HG02571 (cell line): ENCODE measurements at regions not wholly inside any gene's neighbourhood (a gene's known extent, or its start where the extent isn't known, plus 50 kb on each side); places are given as distances from the start of the nearest gene placed in this dataset.
"Not testable (repeated sequence)": the region's sequence is repeated elsewhere in the genome, so short reads cannot be mapped to it uniquely, and the experiment has no call there.

ENCODE experiments used
- ATAC-seq: cut with Tn5 transposase; IDR thresholded peaks from one replicate; pipeline ENCODE4 v1.9.1; 2021; ENCODE audit warnings: mild to moderate bottlenecking, moderate library complexity; ENCODE audit not compliant: unreplicated experiment

DNA sequence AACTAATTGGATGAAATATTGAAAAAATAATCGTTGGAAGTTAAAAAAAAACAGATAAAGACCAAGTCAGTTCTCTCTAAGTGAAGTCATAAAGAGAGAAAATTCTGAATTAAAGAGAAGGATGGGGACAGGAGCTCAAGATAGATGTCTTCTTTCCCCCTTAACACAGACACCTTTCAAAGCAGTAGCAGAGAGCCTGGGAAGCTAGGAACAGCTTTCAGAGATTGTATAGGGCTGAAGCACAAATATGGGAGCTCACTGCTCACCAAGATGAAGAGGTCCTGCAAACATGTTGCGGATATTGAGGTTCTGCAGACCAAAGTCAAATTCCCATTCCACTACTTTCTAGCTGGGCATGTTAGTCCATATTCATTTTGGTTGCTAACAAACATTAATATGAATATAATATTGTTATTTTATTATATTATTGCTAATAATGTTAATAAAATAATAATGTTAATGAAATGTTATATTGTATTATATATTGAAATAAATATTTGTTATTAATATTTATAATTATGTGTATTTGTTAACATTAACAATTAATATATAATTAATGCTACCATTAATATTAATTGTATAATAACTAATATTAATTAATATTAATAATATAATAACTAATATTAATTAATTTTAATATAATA lies 319.1 kb downstream of the OXSM start:
- no peak for ATAC-seq

DNA sequence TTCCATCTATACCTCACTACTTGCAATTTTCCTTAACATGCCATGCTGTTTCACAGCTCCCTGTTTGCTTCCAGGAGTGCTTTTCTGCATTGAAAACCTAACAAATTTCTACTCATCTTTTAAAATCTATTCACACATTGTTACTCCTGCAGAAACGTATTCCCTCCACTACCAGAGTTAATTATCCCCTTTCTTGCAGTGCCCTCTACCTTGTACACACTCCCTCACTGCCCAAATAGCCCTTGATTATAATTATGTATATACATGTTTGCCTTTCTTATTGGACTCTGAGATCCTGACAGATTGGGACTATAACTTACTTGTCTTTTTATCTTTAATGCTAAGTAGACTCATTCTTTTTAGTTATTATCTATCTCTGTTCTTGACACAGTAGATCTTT lies 325.0 kb downstream of the OXSM start:
- ATAC-seq, result no peak

- ATAC-seq, result no peak
These were observed 328.3 kb downstream of the OXSM start for GRCh38 chr3:26118165-26118564.

DNA sequence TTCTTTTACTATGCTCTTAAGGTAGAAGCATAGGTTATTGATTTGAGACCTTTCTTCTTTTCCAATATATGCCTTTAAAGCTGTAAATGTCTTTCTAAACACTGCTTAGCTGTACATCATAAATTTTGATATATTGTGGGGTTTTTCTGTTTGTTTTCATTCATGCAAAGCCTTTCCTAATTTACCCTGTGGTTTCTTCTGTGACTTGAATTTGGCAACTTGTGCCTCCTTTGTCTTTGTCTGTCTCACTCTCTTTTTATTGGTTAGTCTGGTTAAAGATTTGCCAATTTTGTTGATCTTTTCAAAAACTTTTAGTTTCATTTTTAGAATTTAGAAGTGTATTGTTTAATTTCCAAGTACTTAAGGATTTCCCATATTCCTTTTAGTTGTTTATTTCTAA lies 343.1 kb downstream of the OXSM start:
- no peak for ATAC-seq

- ATAC-seq, result no peak
These were observed 351.4 kb downstream of the OXSM start for GRCh38 chr3:26141296-26141695.

DNA sequence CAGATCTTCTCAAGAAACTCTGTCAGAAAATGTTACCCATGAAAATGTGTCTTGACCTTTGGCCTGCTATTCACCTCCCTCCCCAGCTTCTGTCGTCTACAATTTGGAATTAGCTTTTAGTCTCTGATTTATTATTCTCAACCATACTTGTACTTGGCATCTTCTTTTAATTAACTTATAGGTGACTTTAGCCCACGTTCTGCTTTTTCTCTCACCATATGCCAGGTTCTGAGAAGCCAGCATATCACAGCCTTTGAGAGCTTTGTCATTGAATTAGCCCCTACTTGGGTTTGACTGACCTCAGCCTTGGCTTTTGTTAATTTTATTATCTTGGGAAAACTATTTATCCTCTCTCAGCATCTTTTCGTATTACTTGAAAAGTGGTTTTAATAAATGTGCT lies 355.9 kb downstream of the OXSM start:
- no peak for ATAC-seq

DNA sequence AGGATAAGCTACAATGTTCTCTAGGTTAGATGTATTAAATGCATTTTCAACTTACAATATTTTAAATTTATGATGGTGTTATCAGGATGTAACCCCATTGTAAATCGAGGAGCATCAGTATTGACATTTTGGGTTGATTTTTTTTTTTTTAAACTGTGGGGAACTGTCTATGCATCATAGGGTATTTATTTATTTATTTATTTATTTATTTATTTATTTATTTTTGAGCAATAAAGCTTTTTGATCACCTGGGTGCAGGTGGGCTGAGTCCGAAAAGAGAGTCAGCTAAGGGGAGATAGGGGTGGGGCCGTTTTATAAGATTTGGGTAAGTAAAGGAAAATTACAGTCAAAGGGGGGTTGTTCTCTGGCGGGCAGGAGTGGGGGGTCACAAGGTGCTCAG lies 367.5 kb downstream of the OXSM start:
- ATAC-seq, result not testable (repeated sequence)

DNA sequence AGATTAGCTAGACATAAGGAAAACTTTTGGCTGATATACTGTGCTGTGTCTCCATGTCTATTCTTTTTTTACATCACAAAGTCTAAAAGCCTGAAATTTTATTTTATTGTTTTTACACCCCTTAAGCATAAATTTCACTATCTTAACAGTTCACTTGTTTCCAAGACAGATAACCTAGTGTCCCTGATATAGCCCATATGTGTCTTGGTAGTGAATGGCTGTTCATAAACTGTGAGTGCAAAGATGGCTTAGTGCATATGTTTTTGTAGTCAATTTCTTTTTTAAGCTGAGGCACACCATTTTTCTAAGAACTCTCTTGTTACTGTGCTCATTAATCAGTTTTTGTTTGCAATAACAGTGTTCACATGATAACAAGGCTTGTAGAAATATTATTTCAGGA lies 381.1 kb downstream of the OXSM start:
- ATAC-seq, result no peak

DNA sequence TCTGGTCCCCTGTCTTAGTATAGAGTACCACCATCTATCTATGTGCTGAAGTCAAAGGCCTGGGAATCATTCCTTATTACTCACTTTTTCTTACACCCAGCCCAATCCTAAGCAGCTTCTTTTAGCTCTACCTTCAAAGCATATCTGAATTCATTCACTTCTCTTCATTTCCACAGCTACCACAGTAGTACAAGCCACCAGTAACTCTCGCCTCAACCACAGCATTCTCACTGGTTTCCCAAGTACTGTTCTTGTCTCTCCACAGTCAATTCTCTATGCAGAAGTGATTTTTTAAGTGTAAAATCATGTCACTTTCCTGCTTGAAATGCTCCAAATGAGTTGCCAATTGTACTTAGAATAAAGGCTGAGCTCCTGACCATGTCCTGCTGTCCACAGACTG lies 401.7 kb downstream of the OXSM start:
- no peak for ATAC-seq

DNA sequence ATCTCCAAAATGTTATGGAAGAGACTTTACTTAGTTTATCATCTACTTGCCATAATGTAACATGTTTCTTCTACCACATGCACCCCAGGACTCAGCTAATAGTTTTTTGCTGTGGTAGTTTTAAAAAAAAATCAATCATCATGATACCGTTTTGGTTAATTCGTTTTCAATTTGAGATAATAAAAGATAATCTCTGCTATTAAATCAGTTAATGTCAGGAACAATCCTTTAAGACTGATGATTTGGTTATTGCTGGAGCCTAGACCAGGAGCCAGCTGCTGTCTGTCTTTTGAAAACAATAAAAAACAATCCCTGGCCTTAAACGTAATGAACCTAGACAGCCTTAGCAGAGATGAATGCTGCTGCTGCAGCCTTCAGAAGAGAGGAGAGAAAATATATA lies 403.7 kb downstream of the OXSM start:
- no peak for ATAC-seq

DNA sequence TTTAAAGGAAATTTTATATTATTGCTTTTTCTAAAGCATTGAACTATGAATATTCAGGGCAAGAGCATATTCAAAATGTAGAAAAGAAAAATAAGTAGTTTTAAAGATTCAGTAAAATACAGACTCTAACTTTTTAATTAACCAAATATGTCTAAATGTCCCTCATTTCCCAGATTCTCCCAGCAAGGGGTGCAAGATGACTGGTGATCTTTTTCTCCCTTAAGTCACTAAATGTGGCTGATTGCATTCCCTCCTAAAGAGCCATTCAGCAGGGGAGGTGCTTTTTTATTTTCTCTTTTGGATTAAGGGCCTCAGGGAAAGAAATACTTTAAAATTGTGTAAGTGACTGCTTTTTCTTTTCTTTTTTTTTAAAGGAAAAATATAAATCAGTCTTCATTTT lies 406.9 kb downstream of the OXSM start:
- ATAC-seq, result no peak

- no peak for ATAC-seq
These were observed 408.7 kb downstream of the OXSM start for GRCh38 chr3:26198609-26199008.

- ATAC-seq, result no peak
These were observed 412.3 kb downstream of the OXSM start for GRCh38 chr3:26202169-26202568.

DNA sequence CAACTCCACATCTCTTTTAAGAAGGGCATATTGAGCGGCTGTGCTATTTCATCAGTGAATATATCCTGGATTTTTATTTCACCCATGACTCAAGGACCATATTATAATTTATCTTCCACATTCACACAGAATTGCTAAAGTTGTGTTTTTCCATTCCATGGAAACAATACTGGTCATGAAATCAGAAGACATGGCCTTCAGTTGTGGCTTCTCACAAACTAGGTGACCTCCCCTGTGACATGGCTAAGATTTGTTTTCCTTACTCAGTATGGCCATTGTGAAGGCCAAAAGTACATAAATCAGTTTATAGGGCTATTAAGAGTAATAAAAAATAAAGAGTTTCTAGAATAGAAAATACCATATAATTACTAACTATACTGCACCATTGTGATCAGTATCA lies 415.6 kb downstream of the OXSM start:
- no peak for ATAC-seq

DNA sequence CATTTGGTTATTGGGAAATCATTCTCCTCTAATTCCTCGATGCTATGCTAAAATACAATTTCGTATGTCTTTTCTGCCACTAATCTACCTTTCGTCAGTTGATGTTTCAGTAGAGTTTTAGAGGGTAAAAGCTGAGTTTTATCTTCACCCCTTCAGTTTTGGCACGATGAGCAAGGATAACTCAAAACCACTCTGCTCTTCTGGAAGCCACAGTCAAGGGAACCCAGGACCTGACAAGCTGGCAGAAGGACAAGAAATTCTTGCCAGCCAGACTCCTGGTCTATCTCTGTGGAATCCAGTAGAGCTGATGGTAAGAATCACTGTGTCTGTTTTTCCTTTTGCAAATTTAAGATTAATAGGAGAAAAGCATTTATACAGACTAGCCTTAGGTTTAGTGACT lies 414.4 kb upstream of the LRRC3B start:
- ATAC-seq, result no peak

- no peak for ATAC-seq
These were observed 392.8 kb upstream of the LRRC3B start for GRCh38 chr3:26229801-26230200.

DNA sequence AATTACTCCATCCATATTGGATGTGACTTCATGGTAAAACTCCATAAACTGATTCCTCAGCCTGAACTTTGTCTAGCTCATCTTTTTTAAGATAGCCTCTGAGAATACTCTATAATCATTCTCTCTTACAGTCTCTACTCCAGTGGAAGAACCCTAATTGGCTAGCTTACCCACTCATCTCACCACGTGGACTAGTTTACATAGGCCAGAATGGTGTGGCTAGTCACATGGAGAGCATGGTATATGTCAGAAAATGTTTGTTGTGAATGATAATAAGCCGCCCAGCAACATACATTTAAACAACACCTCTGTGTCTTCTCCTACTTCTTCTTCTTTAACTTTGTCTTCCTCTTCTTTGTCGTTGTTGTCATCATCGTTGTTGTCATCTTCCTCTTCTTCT lies 389.2 kb upstream of the LRRC3B start:
- no peak for ATAC-seq

- ATAC-seq, result no peak
These were observed 386.0 kb upstream of the LRRC3B start for GRCh38 chr3:26236531-26236930.

DNA sequence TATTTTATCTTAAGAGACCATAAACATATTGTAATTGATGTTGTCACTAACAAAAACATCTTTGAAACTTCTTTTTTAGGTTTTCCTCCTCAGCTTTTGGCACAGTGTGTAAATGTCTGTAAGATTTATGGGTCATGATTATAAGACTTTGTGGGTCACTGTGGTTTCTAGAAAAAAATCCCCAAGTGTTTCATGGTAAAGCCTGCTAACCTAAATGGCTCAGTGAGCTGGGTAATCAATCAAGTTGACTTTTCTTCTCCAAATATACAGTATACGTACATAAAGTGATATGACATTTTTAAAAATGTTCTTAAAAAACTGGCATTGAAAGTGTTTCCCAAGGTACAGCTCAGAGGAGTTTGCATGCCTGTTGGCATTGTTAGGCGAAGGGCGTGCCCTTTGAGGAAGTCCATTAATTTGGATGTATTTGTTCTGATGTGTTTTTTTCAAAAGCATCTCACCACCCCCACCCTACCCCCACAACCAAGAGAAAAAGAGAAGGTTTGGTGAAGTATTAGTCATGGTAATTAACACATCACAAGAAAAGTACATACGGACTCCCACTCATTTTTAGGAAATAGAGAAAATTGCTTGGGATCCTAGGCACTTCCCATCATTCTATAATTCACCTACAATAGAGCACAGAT lies 385.4 kb upstream of the LRRC3B start:
- ATAC-seq, result no peak

DNA sequence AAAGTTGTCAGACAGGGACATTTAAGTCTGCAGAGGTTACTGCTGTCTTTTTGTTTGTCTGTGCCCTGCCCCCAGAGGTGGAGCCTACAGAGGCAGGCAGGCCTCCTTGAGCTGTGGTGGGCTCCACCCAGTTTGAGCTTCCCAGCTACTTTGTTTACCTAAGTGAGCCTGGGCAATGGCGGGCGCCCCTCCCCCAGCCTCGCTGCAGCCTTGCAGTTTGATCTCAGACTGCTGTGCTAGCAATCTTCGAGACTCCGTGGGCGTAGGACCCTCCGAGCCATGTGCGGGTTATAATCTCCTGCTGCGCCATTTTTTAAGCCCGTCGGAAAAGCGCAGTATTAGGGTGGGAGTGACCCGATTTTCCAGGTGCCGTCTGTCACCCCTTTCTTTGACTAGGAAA lies 378.0 kb upstream of the LRRC3B start:
- ATAC-seq, result not testable (repeated sequence)

DNA sequence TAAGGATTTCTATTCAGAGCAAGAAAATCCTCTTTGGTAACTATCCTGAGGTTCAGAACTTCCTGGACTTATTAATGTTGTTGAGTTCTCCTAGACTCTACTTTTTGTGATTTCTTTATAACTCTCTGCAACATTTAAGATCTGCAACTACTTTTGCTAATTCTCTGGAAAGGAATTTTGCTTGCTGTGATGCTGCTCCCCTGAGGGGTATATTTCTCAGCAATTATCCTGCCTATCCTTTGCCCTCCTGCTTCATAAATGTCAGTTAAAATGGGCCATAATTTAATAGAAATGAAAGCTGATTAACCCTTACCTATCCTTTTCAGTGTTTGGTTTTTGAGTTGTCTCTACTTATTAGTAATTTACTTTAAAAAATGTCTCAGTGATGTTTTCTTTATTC lies 377.3 kb upstream of the LRRC3B start:
- ATAC-seq, result no peak

- no peak for ATAC-seq
These were observed 375.7 kb upstream of the LRRC3B start for GRCh38 chr3:26246901-26247300.

DNA sequence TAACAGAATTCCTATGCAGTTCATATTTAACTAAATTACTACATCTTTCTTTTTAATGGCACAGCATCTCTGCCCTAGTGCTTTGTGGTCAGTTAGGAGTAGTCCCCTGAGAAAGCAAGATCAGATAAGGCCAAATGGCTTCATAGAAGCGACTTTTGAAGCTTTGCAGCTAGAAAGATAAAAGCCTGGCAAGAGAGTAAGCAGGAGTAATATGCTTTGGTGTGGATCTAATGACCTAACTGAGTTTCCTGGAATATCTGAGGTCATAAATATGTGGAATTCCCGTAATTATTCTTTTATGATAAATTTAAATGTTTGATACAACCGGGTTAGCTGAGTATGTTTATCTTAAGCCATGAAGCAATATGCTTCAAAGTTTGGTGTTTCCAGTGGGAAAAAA lies 374.9 kb upstream of the LRRC3B start:
- ATAC-seq, result no peak
